B cell (primary cell): ENCODE measurements at regions not wholly inside any gene's neighbourhood (a gene's known extent, or its start where the extent isn't known, plus 50 kb on each side); places are given as distances from the start of the nearest gene placed in this dataset.

Experiments
- ATAC-seq: fragments of 200-7000 bp; cut with Tn5 transposase; one replicate; pipeline ENCODE4 v1.10.0; 2021; ENCODE audit warnings: low read depth, mild to moderate bottlenecking, moderate number of reproducible peaks, moderate library complexity
- CTCF ChIA-PET: fragments of 350-600 bp; sonication (Branson Sonifier 250); formaldehyde crosslinking; loops from one replicate; lab custom pipeline; 2021; ENCODE audit warnings: antibody characterized with exemption, inconsistent platforms; lab: Charles Lee
- POLR2A ChIA-PET: fragments of 350-600 bp; sonication (Branson Sonifier 250); formaldehyde crosslinking; loops from one replicate; lab custom pipeline; 2021; ENCODE audit warnings: antibody characterized with exemption; lab: Charles Lee
- DNase-seq: peaks from one replicate; pipeline ENCODE4 v3.0.0; 2013
- H2AFZ ChIP-seq: 2 replicates; pipeline ENCODE4 v1.6.1; 2012; ENCODE audit warnings: mild to moderate bottlenecking, low read depth, low read length; ENCODE audit not compliant: insufficient read depth, poor library complexity, severe bottlenecking
- H3K27ac ChIP-seq, 2 donors: 1 replicate in 1 of 2; 2 replicates in 1 of 2; pipeline ENCODE4 v1.5.1; 2012 to 2013; ENCODE audit warnings: low read length in 2 of 2, mild to moderate bottlenecking in 2 of 2, moderate library complexity in 1 of 2
- H3K27me3 ChIP-seq, 4 experiments: fragments of 200-600 bp in 1 of 4; sonication (generic) in 1 of 4; replicated peaks in 1 of 4; 1 replicate in 2 of 4; 2 replicates in 2 of 4; pipeline versions ENCODE4 v1.6.1 to v1.7.0; 2013 to 2016; ENCODE audit warnings: low read length in 3 of 4, mild to moderate bottlenecking in 2 of 4, mixed read lengths in 1 of 4, moderate library complexity in 1 of 4; ENCODE audit not compliant: insufficient read depth in 4 of 4, control insufficient read depth in 3 of 4; ENCODE audit errors: control extremely low read depth in 1 of 4
- H3K36me3 ChIP-seq, 2 experiments: replicated peaks in 1 of 2; 1 replicate in 1 of 2; 2 replicates in 1 of 2; pipeline versions ENCODE4 v1.6.1 to v1.7.1; 2013; ENCODE audit warnings: low read length in 1 of 2; ENCODE audit not compliant: insufficient read depth in 2 of 2, control insufficient read depth in 1 of 2; ENCODE audit errors: control extremely low read depth in 1 of 2, extremely low read depth in 1 of 2
- H3K4me1 ChIP-seq, 2 donors: fragments of 200-600 bp in 1 of 2; sonication (generic) in 1 of 2; 1 replicate in 1 of 2; 2 replicates in 1 of 2; pipeline versions ENCODE4 v1.5.1 to v1.6.1; 2013 to 2017; ENCODE audit warnings: low read length in 2 of 2; ENCODE audit not compliant: control insufficient read depth in 2 of 2, insufficient read depth in 2 of 2
- H3K4me2 ChIP-seq: replicated peaks from 2 replicates; pipeline ENCODE3; 2012; ENCODE audit warnings: mild to moderate bottlenecking, low read depth, low read length; ENCODE audit not compliant: poor library complexity, severe bottlenecking
- H3K4me3 ChIP-seq, 5 experiments: fragments of 200-600 bp in 1 of 5; sonication (generic) in 1 of 5; 1 replicate in 3 of 5; 2 replicates in 2 of 5; pipeline versions ENCODE4 v1.5.1 to v1.7.0; 2011 to 2016; ENCODE audit warnings: low read length in 4 of 5, mild to moderate bottlenecking in 4 of 5, low read depth in 2 of 5, control low read depth in 1 of 5, moderate library complexity in 1 of 5; ENCODE audit not compliant: insufficient read depth in 1 of 5; ENCODE audit errors: control extremely low read depth in 1 of 5, extremely low read depth in 1 of 5
- H3K79me2 ChIP-seq: fragments of 200-600 bp; sonication (generic); one replicate; pipeline ENCODE4 v1.6.0; 2016; ENCODE audit warnings: low read length; ENCODE audit not compliant: control insufficient read depth, insufficient read depth
- H3K9ac ChIP-seq: fragments of 200-600 bp; sonication (generic); 2 replicates; pipeline ENCODE4 v1.6.1; 2017; ENCODE audit warnings: mild to moderate bottlenecking, low read length, moderate library complexity
- H3K9me3 ChIP-seq, 3 donors: one replicate each; pipeline versions ENCODE4 v1.6.1 to v1.7.1; 2013; ENCODE audit warnings: low read length in 2 of 3; ENCODE audit not compliant: control insufficient read depth in 2 of 3, insufficient read depth in 1 of 3; ENCODE audit errors: control extremely low read depth in 1 of 3
- H4K20me1 ChIP-seq: 2 replicates; pipeline ENCODE4 v1.6.0; 2012; ENCODE audit warnings: mild to moderate bottlenecking, low read length; ENCODE audit not compliant: insufficient read depth, control insufficient read depth, poor library complexity, severe bottlenecking
- H3K27ac Mint-ChIP-seq: one replicate; pipeline ENCODE4 v1.8.0; 2021; ENCODE audit warnings: mixed read lengths
- H3K27me3 Mint-ChIP-seq: one replicate; pipeline ENCODE4 v1.8.0; 2021; ENCODE audit warnings: mixed read lengths
- H3K4me1 Mint-ChIP-seq: one replicate; pipeline ENCODE4 v1.8.0; 2021; ENCODE audit warnings: mixed read lengths
- H3K4me3 Mint-ChIP-seq: one replicate; pipeline ENCODE4 v1.8.0; 2021; ENCODE audit warnings: mixed read lengths
- H3K9me3 Mint-ChIP-seq: one replicate; pipeline ENCODE4 v1.8.0; 2022; ENCODE audit warnings: mixed read lengths; ENCODE audit not compliant: insufficient read depth
- CTCF ChIP-seq: fragments of 200-600 bp; IDR thresholded peaks from one replicate; pipeline ENCODE4 v1.8.0; 2022; ENCODE audit warnings: antibody characterized with exemption, mild to moderate bottlenecking
- EZH2 ChIP-seq: IDR thresholded peaks from 2 replicates; pipeline ENCODE4 v1.6.1; 2012; ENCODE audit warnings: borderline replicate concordance, low read depth, mild to moderate bottlenecking, moderate library complexity, low read length; ENCODE audit not compliant: insufficient read depth, poor library complexity, severe bottlenecking
- WGBS: methylation state at CpG from one replicate; pipeline ENCODE4 v1.1.5; 2013; ENCODE audit warnings: missing lambda C conversion rate; ENCODE audit not compliant: insufficient coverage; 5-methylcytosine and 5-hydroxymethylcytosine counted together
- intact Hi-C: fragments of 100-400 bp; cut with micrococcal nuclease; formaldehyde crosslinking; loops from one replicate; pipeline ENCODE4 v1.10.0; 2022

GRCh38 chr7:113440173-113440572, 321.8 kb upstream of the SMIM30 start:
- Histone ChIP-seq H3K4me2 (no peak overlapping the region), H4K20me1 (no peaks in the 10 kb centered on the region), H3K9me3 (no peaks in the 10 kb centered on the region), H3K79me2 (no peaks in the 10 kb centered on the region), H2AFZ (no peak overlapping the region), H3K9ac (no peak overlapping the region), H3K27ac (no peak overlapping the region), H3K4me3 (no peak overlapping the region), H3K4me1 (no peaks in the 10 kb centered on the region), H3K36me3 (no peaks in the 10 kb centered on the region), H3K27me3 (no peaks in the 10 kb centered on the region)
- no CpG with 5 or more reads among the region's 2 CpGs for WGBS
- DNase-seq (no peak), ATAC-seq (no peak)
- Mint-ChIP-seq H3K4me1 (no peaks in the 10 kb centered on the region), H3K27ac (no peak overlapping the region), H3K4me3 (no peak overlapping the region), H3K27me3 (no peaks in the 10 kb centered on the region), H3K9me3 (peaks cover 2% of the 10 kb centered on the region)
- intact Hi-C loops = no loop called here
- ChIA-PET CTCF (no interaction called here), POLR2A (no interaction called here)
- TF ChIP-seq CTCF = no peak
- TF ChIP-seq EZH2 = no peak

DNA sequence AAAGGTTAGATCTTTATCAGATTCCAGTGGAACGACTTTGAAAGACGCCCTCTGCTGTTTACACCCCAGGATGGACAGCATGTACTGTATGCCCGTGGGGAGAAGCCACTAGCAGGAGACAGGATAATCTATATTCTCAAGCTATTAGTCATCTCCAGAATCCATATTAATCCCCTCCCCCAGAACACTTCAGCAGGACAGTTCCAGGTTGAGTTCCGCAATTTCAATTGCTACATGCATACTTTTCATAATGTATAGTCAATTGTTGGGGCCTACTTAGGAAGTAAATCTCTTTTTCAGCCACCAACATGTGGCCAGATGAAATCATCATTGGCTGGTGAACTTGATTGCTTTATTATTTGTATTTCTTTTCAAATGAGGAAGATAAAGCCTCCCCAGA, 313.1 kb upstream of the SMIM30 start:
- no peak overlapping the region for H2AFZ ChIP-seq
- no peak overlapping the region for H3K27ac Mint-ChIP-seq
- H3K27ac ChIP-seq = no peak overlapping the region
- H3K9ac ChIP-seq = no peak overlapping the region
- no peaks in the 10 kb centered on the region for H3K27me3 Mint-ChIP-seq
- ATAC-seq (no peak), DNase-seq (no peak)
- H3K4me3 Mint-ChIP-seq = no peak overlapping the region
- H3K4me3 ChIP-seq = no peak overlapping the region
- H3K79me2 ChIP-seq = no peaks in the 10 kb centered on the region
- H3K27me3 ChIP-seq = no peaks in the 10 kb centered on the region
- no peaks in the 10 kb centered on the region for H3K9me3 ChIP-seq
- intact Hi-C loops = no loop called here
- POLR2A ChIA-PET = no interaction called here
- no peaks in the 10 kb centered on the region for H3K36me3 ChIP-seq
- no peak for TF ChIP-seq EZH2
- TF ChIP-seq CTCF = no peak
- no peak overlapping the region for H3K4me2 ChIP-seq
- no peaks in the 10 kb centered on the region for H4K20me1 ChIP-seq
- WGBS = 100% methylated on average over 3 of the region's 4 CpGs
- CTCF ChIA-PET = interaction anchor here (1.2 kb wide), 1 partner anchor 9 kb away, joined by 9 read pairs; no protein-coding TSS in a partner anchor
- no peaks in the 10 kb centered on the region for H3K4me1 ChIP-seq
- H3K9me3 Mint-ChIP-seq = no peaks in the 10 kb centered on the region
- H3K4me1 Mint-ChIP-seq = no peaks in the 10 kb centered on the region
